ENCODE measurements at regions not wholly inside any gene's neighbourhood (a gene's known extent, or its start where the extent isn't known, plus 50 kb on each side); places are given as distances from the start of the nearest gene placed in this dataset.

- Histone ChIP-seq H3K9me3 (ENCODE audit: low read depth) (no peaks in the 10 kb centered on the region), H3K9me2 (ENCODE audit: insufficient read depth) (peaks cover 4% of the 10 kb centered on the region; the same call in 1 of the 2 replicates), H3K79me2 (ENCODE audit: insufficient read depth) (0 out of 2 replicates have a peak, but pooled peaks cover 10% of the 10 kb centered on the region), H3K27me3 (replicated peaks; ENCODE audit: insufficient read depth) (no peaks in the 10 kb centered on the region), H2AFZ (no peak overlapping the region), H3K4me3 (no peak overlapping the region), H3K9ac (no peak overlapping the region), H3F3A (ENCODE audit: insufficient read depth) (peaks cover 40% of the 10 kb centered on the region), H4K20me1 (ENCODE audit: insufficient read depth) (no peaks in the 10 kb centered on the region), H3K36me3 (ENCODE audit: low read depth) (no peaks in the 10 kb centered on the region), H3K4me2 (ENCODE audit: unreplicated experiment) (no peak overlapping the region), H3K27ac (no peak overlapping the region), H3K4me1 (ENCODE audit: insufficient read depth) (peaks cover 49% of the 10 kb centered on the region)
- 66% methylated on average over 6 of the region's 6 CpGs for WGBS, 2 experiments (ENCODE audit: low coverage in 1 of 2, low lambda C conversion rate in 2 of 2, missing lambda C conversion rate in 2 of 2)
- DNase-seq: no peak
- TF ChIP-seq EZH2phosphoT487 (IDR thresholded peaks at IDR 0.05; ENCODE audit: insufficient read depth, low read depth) (no peak), EZH2 (IDR thresholded peaks at IDR 0.05; ENCODE audit: insufficient read depth, poor library complexity, severe bottlenecking) (no peak)
- in situ Hi-C loops (cut with MboI): loop anchor here (5.0 to 25.0 kb wide), 4 partner anchors 179 to 602 kb away; no protein-coding TSS in a partner anchor
These were observed 191.0 kb downstream of the KATNAL1 start for GRCh38 chr13:30116379-30116778.

GRCh38 chr13:30115257-30115600, 192.1 kb downstream of the KATNAL1 start:
- WGBS, 2 experiments (ENCODE audit: low coverage in 1 of 2, low lambda C conversion rate in 2 of 2, missing lambda C conversion rate in 2 of 2): 29 to 35% methylated on average over 9 of the region's 9 CpGs
- H3K9ac ChIP-seq: peak overlapping the region; percentile 73
- peak overlapping the region; percentile 76; the same call in 1 of the 2 replicates for H2AFZ ChIP-seq
- peak overlapping the region; percentile 76 for H3K4me3 ChIP-seq
- in situ Hi-C loops (cut with MboI): loop anchor here (5.0 to 25.0 kb wide), 4 partner anchors 178 to 600 kb away; no protein-coding TSS in a partner anchor
- H4K20me1 ChIP-seq (ENCODE audit: insufficient read depth): no peaks in the 10 kb centered on the region
- H3K4me1 ChIP-seq (ENCODE audit: insufficient read depth): peaks cover 47% of the 10 kb centered on the region
- H3K9me3 ChIP-seq (ENCODE audit: low read depth): no peaks in the 10 kb centered on the region
- no peaks in the 10 kb centered on the region for H3K36me3 ChIP-seq (ENCODE audit: low read depth)
- H3K9me2 ChIP-seq (ENCODE audit: insufficient read depth): no peaks in the 10 kb centered on the region
- 0 out of 2 replicates have a peak, but pooled peaks cover 10% of the 10 kb centered on the region for H3K79me2 ChIP-seq (ENCODE audit: insufficient read depth)
- DNase-seq: no peak
- no peak for TF ChIP-seq EZH2 (IDR thresholded peaks at IDR 0.05; ENCODE audit: insufficient read depth, poor library complexity, severe bottlenecking)
- TF ChIP-seq EZH2phosphoT487 (IDR thresholded peaks at IDR 0.05; ENCODE audit: insufficient read depth, low read depth): no peak
- H3K27me3 ChIP-seq (replicated peaks; ENCODE audit: insufficient read depth): no peaks in the 10 kb centered on the region
- peak overlapping the region; percentile 86 for H3K4me2 ChIP-seq (ENCODE audit: unreplicated experiment)
- peaks cover 34% of the 10 kb centered on the region for H3F3A ChIP-seq (ENCODE audit: insufficient read depth)
- H3K27ac ChIP-seq: no peak overlapping the region

DNA sequence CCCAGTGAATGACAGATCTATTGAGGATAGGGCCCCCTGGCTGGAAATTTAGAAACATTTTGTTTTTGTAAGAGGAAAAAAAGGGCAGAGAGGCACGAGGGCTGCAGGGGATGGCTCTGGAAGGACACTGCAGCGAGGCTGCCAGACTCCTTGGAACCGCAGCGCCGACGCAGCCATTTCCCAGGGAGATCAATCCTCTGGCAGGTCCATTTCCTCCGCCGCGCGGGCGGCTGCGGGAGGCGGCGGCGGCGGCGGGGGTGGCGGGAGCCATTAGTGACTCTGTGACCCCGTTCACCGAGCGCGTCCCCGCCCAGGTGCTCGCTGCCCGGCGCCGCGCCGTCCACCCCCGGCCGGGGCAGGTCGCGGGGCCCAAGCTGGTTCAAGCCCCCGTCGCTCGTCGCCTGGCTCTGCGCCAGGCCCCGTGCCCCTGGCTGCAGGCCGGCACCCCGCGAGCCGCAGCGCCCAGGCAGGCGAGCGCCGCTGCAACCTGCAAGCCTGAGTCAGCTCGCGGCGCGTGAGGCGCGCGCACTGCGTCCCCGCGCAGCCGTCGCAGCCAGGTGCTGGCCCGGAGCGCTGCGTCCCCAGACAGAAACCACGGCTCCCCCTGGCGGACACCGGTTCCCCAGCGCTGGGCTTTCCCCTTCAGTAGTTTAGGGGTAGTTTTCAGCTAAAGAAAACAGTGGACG, 192.6 kb downstream of the KATNAL1 start:
- Histone ChIP-seq H3K4me3 (peak overlapping the region; percentile 76), H3K9me2 (ENCODE audit: insufficient read depth) (no peaks in the 10 kb centered on the region), H3K36me3 (ENCODE audit: low read depth) (no peaks in the 10 kb centered on the region), H3K4me2 (ENCODE audit: unreplicated experiment) (peak overlapping the region; percentile 86), H3K27me3 (replicated peaks; ENCODE audit: insufficient read depth) (no peaks in the 10 kb centered on the region), H4K20me1 (ENCODE audit: insufficient read depth) (no peaks in the 10 kb centered on the region), H3K4me1 (ENCODE audit: insufficient read depth) (peaks cover 41% of the 10 kb centered on the region), H3F3A (ENCODE audit: insufficient read depth) (peaks cover 29% of the 10 kb centered on the region), H3K27ac (peak overlapping the region; percentile 57), H2AFZ (peak overlapping the region; percentile 76), H3K9me3 (ENCODE audit: low read depth) (no peaks in the 10 kb centered on the region), H3K9ac (peak overlapping the region; percentile 73), H3K79me2 (ENCODE audit: insufficient read depth) (0 out of 2 replicates have a peak, but pooled peaks cover 10% of the 10 kb centered on the region)
- 1 to 2% methylated on average over 41 to 67 of the region's 67 CpGs for WGBS, 2 experiments (ENCODE audit: low coverage in 1 of 2, low lambda C conversion rate in 2 of 2, missing lambda C conversion rate in 2 of 2)
- in situ Hi-C loops (cut with MboI): loop anchor here (5.0 to 25.0 kb wide), 4 partner anchors 177 to 600 kb away; no protein-coding TSS in a partner anchor
- TF ChIP-seq EZH2 (IDR thresholded peaks at IDR 0.05; ENCODE audit: insufficient read depth, poor library complexity, severe bottlenecking) (no peak), EZH2phosphoT487 (IDR thresholded peaks at IDR 0.05; ENCODE audit: insufficient read depth, low read depth) (no peak)
- DNase-seq: peak; percentile 94

DNA sequence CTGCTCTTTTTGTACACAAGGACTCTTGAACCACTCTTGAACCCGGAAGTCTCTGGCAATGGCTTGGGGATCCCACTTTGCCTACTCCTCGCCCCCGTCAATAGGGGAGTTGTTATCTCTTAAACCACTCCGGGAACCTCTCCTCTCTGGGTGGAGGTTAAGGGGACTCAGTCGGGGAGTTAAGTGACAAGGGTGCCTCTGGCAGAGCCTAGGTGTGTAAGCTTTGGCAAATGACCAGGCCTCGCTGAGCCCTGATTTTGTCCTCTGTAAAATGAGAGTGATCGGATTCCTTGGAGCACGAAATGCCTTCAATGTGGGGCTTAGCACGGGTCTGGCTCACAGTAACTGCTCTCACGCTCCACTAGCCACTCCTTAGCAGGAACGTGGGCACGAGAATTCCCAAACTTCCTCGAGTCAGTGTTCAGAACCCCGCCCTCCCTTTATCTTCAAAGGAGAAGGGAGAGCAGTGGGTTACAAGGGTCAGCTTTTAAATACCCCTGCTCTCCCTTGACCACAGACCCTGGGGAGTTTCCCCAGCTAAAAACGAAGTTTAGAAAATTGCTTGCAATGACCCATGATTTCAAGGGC, 193.3 kb downstream of the KATNAL1 start:
- WGBS, 2 experiments (ENCODE audit: low coverage in 1 of 2, low lambda C conversion rate in 2 of 2, missing lambda C conversion rate in 2 of 2): 42 to 43% methylated on average over 15 of the region's 15 CpGs
- Histone ChIP-seq H4K20me1 (ENCODE audit: insufficient read depth) (no peaks in the 10 kb centered on the region), H3K9ac (peak overlapping the region; percentile 73), H3K27me3 (replicated peaks; ENCODE audit: insufficient read depth) (no peaks in the 10 kb centered on the region), H3K27ac (peak overlapping the region; percentile 57), H3F3A (ENCODE audit: insufficient read depth) (peaks cover 23% of the 10 kb centered on the region), H3K9me3 (ENCODE audit: low read depth) (no peaks in the 10 kb centered on the region), H3K9me2 (ENCODE audit: insufficient read depth) (no peaks in the 10 kb centered on the region), H3K4me2 (ENCODE audit: unreplicated experiment) (peak overlapping the region; percentile 86), H3K36me3 (ENCODE audit: low read depth) (no peaks in the 10 kb centered on the region), H3K4me3 (peak overlapping the region; percentile 76), H3K79me2 (ENCODE audit: insufficient read depth) (0 out of 2 replicates have a peak, but pooled peaks cover 10% of the 10 kb centered on the region), H3K4me1 (ENCODE audit: insufficient read depth) (peaks cover 36% of the 10 kb centered on the region), H2AFZ (peak overlapping the region; percentile 76)
- peak; percentile 67 for DNase-seq
- TF ChIP-seq EZH2phosphoT487 (IDR thresholded peaks at IDR 0.05; ENCODE audit: insufficient read depth, low read depth) (no peak), EZH2 (IDR thresholded peaks at IDR 0.05; ENCODE audit: insufficient read depth, poor library complexity, severe bottlenecking) (no peak)
- in situ Hi-C loops (cut with MboI): loop anchor here (10.0 to 25.0 kb wide), 3 partner anchors 177 to 599 kb away; no protein-coding TSS in a partner anchor
